Testis (tissue), 2 donors: ENCODE measurements at regions not wholly inside any gene's neighbourhood (a gene's known extent, or its start where the extent isn't known, plus 50 kb on each side); places are given as distances from the start of the nearest gene placed in this dataset.

Source experiments
- DNase-seq: peaks from one replicate; pipeline ENCODE4 v3.0.0-alpha.2; 2019
- H3K27ac ChIP-seq, 2 donors: fragments of 200-600 bp; sonication (generic); one replicate each; pipeline ENCODE4 v1.5.1; 2019
- H3K27me3 ChIP-seq: fragments of 200-600 bp; sonication (generic); one replicate; pipeline ENCODE4 v1.5.1; 2019
- H3K36me3 ChIP-seq: fragments of 200-600 bp; sonication (generic); one replicate; pipeline ENCODE4 v1.5.1; 2017; ENCODE audit warnings: low read depth; ENCODE audit errors: missing control alignments
- H3K4me1 ChIP-seq: fragments of 200-600 bp; sonication (generic); one replicate; pipeline ENCODE4 v1.5.1; 2019
- H3K4me3 ChIP-seq, 2 donors: fragments of 200-600 bp; sonication (generic); one replicate each; pipeline ENCODE4 v1.5.1; 2017 to 2019
- H3K9me3 ChIP-seq: fragments of 200-600 bp; sonication (generic); one replicate; pipeline ENCODE4 v1.5.1; 2017
- CTCF ChIP-seq, 3 experiments: fragments of 450-650 bp in 2 of 3; fragments of 200-600 bp in 1 of 3; sonication (generic) in 1 of 3; IDR thresholded peaks; one replicate each; pipeline ENCODE4 v1.5.1; 2016 to 2019; ENCODE audit warnings: antibody characterized with exemption in 3 of 3, mild to moderate bottlenecking in 2 of 3, moderate library complexity in 1 of 3
- POLR2A ChIP-seq: fragments of 450-650 bp; IDR thresholded peaks from one replicate; pipeline ENCODE4 v1.6.1; 2017; ENCODE audit warnings: antibody characterized with exemption, mild to moderate bottlenecking, moderate library complexity
- WGBS, 2 donors: methylation state at CpG; one replicate each; pipeline ENCODE4 v1.1.5; 2018; 5-methylcytosine and 5-hydroxymethylcytosine counted together
- intact Hi-C: fragments of 100-400 bp; cut with DNase I; formaldehyde crosslinking; loops from one replicate; pipeline ENCODE4 v1.15.1; 2023; ENCODE audit warnings: low total_unique reads

GRCh38 chrX:21151051-21151450, 223.2 kb upstream of the CNKSR2 start:
- Histone ChIP-seq H3K9me3 (no peaks in the 10 kb centered on the region), H3K4me3 (no peak overlapping the region), H3K27ac (no peak overlapping the region), H3K4me1 (no peaks in the 10 kb centered on the region), H3K27me3 (no peaks in the 10 kb centered on the region), H3K36me3 (no peaks in the 10 kb centered on the region)
- TF ChIP-seq POLR2A (no peak), CTCF (IDR thresholded peaks at IDR 0.05) (no peak)
- peak; percentile 15 for DNase-seq
- intact Hi-C loops: no loop called here
- WGBS, 2 donors: 27 to 31% methylated on average over 1 of the region's 1 CpG

DNA sequence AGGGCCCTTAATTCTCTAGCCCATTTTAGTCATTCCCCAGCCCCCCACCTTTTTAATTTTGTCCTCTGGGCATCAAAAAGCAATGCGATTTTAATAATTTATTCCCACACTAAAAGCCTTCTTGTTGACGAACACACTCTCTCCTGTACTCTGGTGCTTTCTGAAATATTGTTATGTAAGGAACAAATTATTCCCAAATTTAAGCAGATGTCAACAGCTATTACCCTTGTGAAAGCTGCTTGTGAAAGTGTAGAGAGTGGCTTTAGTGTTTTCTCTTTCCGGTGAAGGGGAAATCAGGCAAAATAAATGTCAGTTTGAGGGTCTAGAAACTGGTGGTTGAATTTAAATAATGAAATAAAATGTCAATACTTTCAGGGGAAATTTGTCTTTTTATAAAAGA, 221.2 kb upstream of the CNKSR2 start:
- no peak for DNase-seq
- H3K4me1 ChIP-seq: no peaks in the 10 kb centered on the region
- TF ChIP-seq POLR2A (no peak), CTCF (IDR thresholded peaks at IDR 0.05) (no peak)
- WGBS, 2 donors: 42 to 56% methylated on average over 3 of the region's 3 CpGs
- H3K9me3 ChIP-seq: no peaks in the 10 kb centered on the region
- intact Hi-C loops: no loop called here
- no peaks in the 10 kb centered on the region for H3K36me3 ChIP-seq
- H3K27me3 ChIP-seq: no peaks in the 10 kb centered on the region
- no peak overlapping the region for H3K4me3 ChIP-seq
- peak overlapping the region in 1 of 2 donors; percentile 60 for H3K27ac ChIP-seq

DNA sequence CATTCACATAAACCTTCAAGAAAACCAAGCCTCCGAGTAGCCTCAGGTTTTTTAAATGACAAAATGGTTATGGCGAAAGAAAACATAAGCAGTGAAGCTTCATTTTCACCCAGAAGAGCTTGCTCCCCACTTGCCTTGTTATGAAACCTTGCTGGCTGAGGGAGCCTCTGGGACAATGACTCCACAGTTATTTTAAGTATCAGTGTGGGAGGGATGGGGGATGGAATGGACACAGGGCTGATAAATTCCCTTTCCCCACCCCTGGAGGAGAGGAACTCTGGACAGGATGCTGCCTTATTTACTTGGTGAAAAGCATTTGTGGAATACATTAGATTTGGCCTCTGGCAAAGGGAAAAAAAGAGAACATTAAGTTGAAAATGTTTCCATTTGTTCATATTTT, 220.7 kb upstream of the CNKSR2 start:
- Histone ChIP-seq H3K9me3 (no peaks in the 10 kb centered on the region), H3K4me3 (no peak overlapping the region), H3K36me3 (no peaks in the 10 kb centered on the region), H3K4me1 (no peaks in the 10 kb centered on the region), H3K27me3 (no peaks in the 10 kb centered on the region), H3K27ac (peak overlapping the region in 1 of 2 donors; percentile 60)
- intact Hi-C loops: no loop called here
- TF ChIP-seq CTCF (IDR thresholded peaks at IDR 0.05) (no peak), POLR2A (no peak)
- WGBS, 2 donors: 33 to 58% methylated on average over 2 of the region's 2 CpGs
- peak; percentile 36 for DNase-seq

DNA sequence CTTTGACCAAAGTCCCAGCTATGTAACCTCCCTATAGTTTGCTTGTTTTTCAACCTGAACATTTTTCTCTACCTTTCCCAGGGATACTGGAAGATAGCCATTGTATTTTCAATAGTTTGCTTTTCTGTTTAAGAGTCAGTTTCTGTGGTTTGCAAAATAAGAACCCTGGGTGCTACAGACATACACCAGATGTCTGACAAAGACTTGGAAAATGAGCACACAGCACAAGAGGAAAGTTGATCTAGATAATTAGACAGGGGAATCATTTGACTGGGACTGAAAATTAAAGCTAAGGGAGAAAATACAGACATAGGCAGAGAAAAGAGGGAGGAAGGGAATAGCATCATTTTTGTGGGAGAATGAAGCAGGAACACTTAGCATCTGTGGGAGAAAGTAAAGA, 218.3 kb upstream of the CNKSR2 start:
- Histone ChIP-seq H3K9me3 (no peaks in the 10 kb centered on the region), H3K4me3 (no peak overlapping the region), H3K36me3 (no peaks in the 10 kb centered on the region), H3K27me3 (no peaks in the 10 kb centered on the region), H3K4me1 (no peaks in the 10 kb centered on the region), H3K27ac (no peak overlapping the region)
- intact Hi-C loops: no loop called here
- TF ChIP-seq CTCF (IDR thresholded peaks at IDR 0.05) (no peak), POLR2A (no peak)
- DNase-seq: no peak

DNA sequence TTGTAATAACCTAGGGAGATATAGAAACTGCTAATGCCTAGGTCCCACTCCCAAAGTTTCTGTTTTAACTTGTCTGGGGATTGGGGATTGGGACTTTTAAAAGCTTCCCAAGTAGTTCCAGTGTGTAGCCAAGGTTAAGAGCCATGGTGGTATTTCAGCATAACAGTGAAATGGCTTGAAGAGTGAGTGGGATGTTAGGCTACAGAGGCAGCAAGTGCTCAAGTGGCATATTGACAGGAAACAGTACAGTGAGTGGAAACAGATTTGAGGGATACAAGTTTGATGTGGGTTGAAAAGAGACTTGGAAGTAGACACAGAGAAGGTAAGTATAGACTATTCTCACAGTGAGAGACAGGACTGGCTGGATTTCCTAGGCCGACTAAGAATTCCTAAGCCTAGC, 217.6 kb upstream of the CNKSR2 start:
- intact Hi-C loops: no loop called here
- no peak for DNase-seq
- H3K4me1 ChIP-seq: no peaks in the 10 kb centered on the region
- no peak for TF ChIP-seq POLR2A
- TF ChIP-seq CTCF (IDR thresholded peaks at IDR 0.05): no peak
- no peak overlapping the region for H3K4me3 ChIP-seq
- H3K27ac ChIP-seq: no peak overlapping the region
- H3K36me3 ChIP-seq: no peaks in the 10 kb centered on the region
- H3K27me3 ChIP-seq: no peaks in the 10 kb centered on the region
- no peaks in the 10 kb centered on the region for H3K9me3 ChIP-seq
- WGBS, 2 donors: 83 to 100% methylated on average over 1 of the region's 1 CpG
